Endothelial cell of umbilical vein (primary cell): ENCODE measurements at regions not wholly inside any gene's neighbourhood (a gene's known extent, or its start where the extent isn't known, plus 50 kb on each side); places are given as distances from the start of the nearest gene placed in this dataset.

Source experiments
- BruUV-seq: library from RNA; stranded (reverse); fragments of 400-500 nt; replicated peaks from 2 replicates; lab custom pipeline; 2021; lab: Mats Ljungman, UMichigan
- CTCF ChIA-PET: fragments of 300-600, 350-600 bp; sonication (Branson Sonifier 250); formaldehyde crosslinking; loops from one replicate; lab custom pipeline; 2021; ENCODE audit warnings: antibody characterized with exemption, inconsistent platforms; lab: Charles Lee
- POLR2A ChIA-PET: fragments of 300-600, 350-600 bp; sonication (Branson Sonifier 250); formaldehyde crosslinking; loops from one replicate; lab custom pipeline; 2021; ENCODE audit warnings: antibody characterized with exemption, inconsistent platforms; lab: Charles Lee
- DNase-seq: peaks from one replicate; pipeline ENCODE4 v3.0.0-alpha.2; 2011; ENCODE audit warnings: low read depth, low spot score
- FAIRE-seq: peaks from 2 replicates; lab custom pipeline; 2011; peaks lifted over from hg19 to GRCh38; lab: Jason Lieb, UNC
- H2AFZ ChIP-seq: 2 replicates; pipeline ENCODE4 v1.6.0; 2012; ENCODE audit warnings: low read depth, low read length, control low read depth, inconsistent platforms
- H3K27ac ChIP-seq: 2 replicates; pipeline ENCODE4 v1.5.1; 2011; ENCODE audit warnings: low read depth, mild to moderate bottlenecking, control low read depth, low read length, moderate library complexity; ENCODE audit not compliant: insufficient read depth
- H3K27me3 ChIP-seq, 2 experiments: 2 replicates each; pipeline versions ENCODE4 v1.6.0 to v1.6.1; 2011; ENCODE audit warnings: low read length in 2 of 2, mixed read lengths in 1 of 2; ENCODE audit not compliant: control insufficient read depth in 2 of 2, insufficient read depth in 2 of 2
- H3K36me3 ChIP-seq, 2 experiments: 2 replicates in 1 of 2; 3 replicates in 1 of 2; pipeline ENCODE4 v1.5.1; 2011; ENCODE audit warnings: low read length in 2 of 2, mild to moderate bottlenecking in 1 of 2, moderate library complexity in 1 of 2; ENCODE audit not compliant: control insufficient read depth in 2 of 2, insufficient read depth in 2 of 2; ENCODE audit errors: extremely low read depth in 1 of 2
- H3K4me1 ChIP-seq: 3 replicates; pipeline ENCODE4 v1.5.1; 2011; ENCODE audit warnings: mild to moderate bottlenecking, low read length; ENCODE audit not compliant: control insufficient read depth, insufficient read depth; ENCODE audit errors: extremely low read depth
- H3K4me2 ChIP-seq: 2 replicates; pipeline ENCODE4 v1.6.1; 2011; ENCODE audit warnings: low read length, control low read depth, mixed read lengths; ENCODE audit not compliant: insufficient read depth
- H3K4me3 ChIP-seq, 3 experiments: fragments of 200-600 bp in 1 of 3; sonication (generic), shearing (Covaris generic) in 1 of 3; replicated peaks in 1 of 3; 2 replicates each; pipeline ENCODE4 v1.5.1; 2011 to 2016; ENCODE audit warnings: control low read depth in 3 of 3, low read length in 3 of 3, mild to moderate bottlenecking in 2 of 3, inconsistent platforms in 1 of 3, low read depth in 1 of 3, moderate library complexity in 1 of 3; ENCODE audit not compliant: insufficient read depth in 1 of 3
- H3K79me2 ChIP-seq: 2 replicates; pipeline ENCODE4 v1.6.0; 2012; ENCODE audit warnings: low read length, inconsistent platforms; ENCODE audit not compliant: control insufficient read depth, insufficient read depth
- H3K9ac ChIP-seq: replicated peaks from 2 replicates; pipeline ENCODE3; 2011; ENCODE audit warnings: low read length, control low read depth; ENCODE audit not compliant: insufficient read depth; ENCODE audit errors: extremely low read depth
- H3K9me1 ChIP-seq: replicated peaks from 3 replicates; pipeline ENCODE4 v1.6.0; 2011; ENCODE audit warnings: mild to moderate bottlenecking, low read length; ENCODE audit not compliant: control insufficient read depth, insufficient read depth; ENCODE audit errors: extremely low read depth
- H3K9me3 ChIP-seq: replicated peaks from 2 replicates; pipeline ENCODE4 v1.5.1; 2012; ENCODE audit warnings: low read length, inconsistent platforms; ENCODE audit not compliant: control insufficient read depth, insufficient read depth
- H4K20me1 ChIP-seq: replicated peaks from 2 replicates; pipeline ENCODE3; 2011; ENCODE audit warnings: mild to moderate bottlenecking, low read length; ENCODE audit not compliant: control insufficient read depth, insufficient read depth; ENCODE audit errors: extremely low read depth
- CTCF ChIP-seq, 2 donors: IDR thresholded peaks; 1 replicate in 1 of 2; 2 replicates in 1 of 2; pipeline ENCODE4 v1.5.1; 2011; ENCODE audit warnings: low read length in 2 of 2, mild to moderate bottlenecking in 2 of 2, moderate library complexity in 2 of 2, control low read depth in 1 of 2, inconsistent platforms in 1 of 2, low read depth in 1 of 2; ENCODE audit not compliant: insufficient read depth in 1 of 2; ENCODE audit errors: extremely low read depth in 1 of 2
- EZH2 ChIP-seq: IDR thresholded peaks from 2 replicates; pipeline ENCODE4 v1.6.1; 2012; ENCODE audit warnings: borderline replicate concordance, low read depth, mild to moderate bottlenecking, moderate library complexity, low read length, inconsistent platforms; ENCODE audit not compliant: severe bottlenecking
- FOS ChIP-seq: IDR thresholded peaks from 2 replicates; pipeline ENCODE4 v1.6.1; 2011; ENCODE audit warnings: mild to moderate bottlenecking, low read length, moderate library complexity, borderline replicate concordance; ENCODE audit not compliant: insufficient read depth
- GATA2 ChIP-seq: IDR thresholded peaks from 2 replicates; pipeline ENCODE4 v1.7.0; 2011; ENCODE audit warnings: low read depth, mild to moderate bottlenecking, moderate library complexity, mixed read lengths, low read length; ENCODE audit not compliant: insufficient read length, insufficient read depth
- JUN ChIP-seq: IDR thresholded peaks from 2 replicates; pipeline ENCODE4 v1.6.1; 2011; ENCODE audit warnings: borderline replicate concordance, low read depth; ENCODE audit not compliant: insufficient read length, insufficient read depth
- MAX ChIP-seq: IDR thresholded peaks from 2 replicates; pipeline ENCODE4 v1.6.1; 2011; ENCODE audit not compliant: insufficient read depth, insufficient read length
- MYC ChIP-seq: IDR thresholded peaks from one replicate; pipeline ENCODE4 v1.6.1; 2011; ENCODE audit warnings: mild to moderate bottlenecking, low read depth, low read length
- POLR2A ChIP-seq: IDR thresholded peaks from 2 replicates; pipeline ENCODE4 v1.6.1; 2012; ENCODE audit warnings: low read depth, mild to moderate bottlenecking, control low read depth, low read length
- POLR2AphosphoS5 ChIP-seq: IDR thresholded peaks from 2 replicates; pipeline ENCODE4 v1.6.1; 2012; ENCODE audit warnings: low read depth, mild to moderate bottlenecking, control low read depth, low read length, moderate library complexity; ENCODE audit not compliant: insufficient read depth
- dilution Hi-C: fragments of 300-500 bp; cut with MboI; formaldehyde crosslinking; loops from one replicate; pipeline ENCODE4 v1.15.0; 2019; ENCODE audit warnings: low sequenced_read_pairs; ENCODE audit not compliant: extremely low pct_ligation_motif_present
- intact Hi-C: fragments of 100-400 bp; cut with micrococcal nuclease; formaldehyde crosslinking; loops from one replicate; pipeline ENCODE4 v1.10.0; 2022

- no peak overlapping the region for H3K4me2 ChIP-seq
- H3K79me2 ChIP-seq = no peaks in the 10 kb centered on the region
- intact Hi-C loops = no loop called here
- BruUV-seq = no TSS peak
- H3K36me3 ChIP-seq = no peaks in the 10 kb centered on the region
- H3K4me3 ChIP-seq = no peak overlapping the region
- no peak overlapping the region for H3K9ac ChIP-seq
- ChIA-PET CTCF (no interaction called here), POLR2A (no interaction called here)
- H3K27ac ChIP-seq = no peak overlapping the region
- FAIRE-seq (no peak), DNase-seq (no peak)
- no peaks in the 10 kb centered on the region for H3K9me3 ChIP-seq
- no peaks in the 10 kb centered on the region for H3K27me3 ChIP-seq
- H3K4me1 ChIP-seq = no peaks in the 10 kb centered on the region
- TF ChIP-seq EZH2 (no peak), POLR2A (no peak), POLR2AphosphoS5 (no peak), MAX (no peak), CTCF (IDR thresholded peaks at IDR 0.05; ENCODE audit: extremely low read depth in 1 of 2, insufficient read depth in 1 of 2, low read depth in 1 of 2, low read length in 2 of 2) (no peak), GATA2 (no peak), MYC (no peak), JUN (no peak), FOS (no peak)
- H4K20me1 ChIP-seq = no peaks in the 10 kb centered on the region
- no peak overlapping the region for H2AFZ ChIP-seq
- dilution Hi-C loops = no loop called here
- no peaks in the 10 kb centered on the region for H3K9me1 ChIP-seq
Measured at GRCh38 chr10:108631332-108631731, 1292.0 kb downstream of the XPNPEP1 start.
